IPS-15b (cell line): ENCODE measurements at regions not wholly inside any gene's neighbourhood (a gene's known extent, or its start where the extent isn't known, plus 50 kb on each side); places are given as distances from the start of the nearest gene placed in this dataset.

Experiments
- H3K27me3 ChIP-seq: one replicate; pipeline ENCODE4 v1.6.1; 2013; ENCODE audit warnings: low read length; ENCODE audit not compliant: control insufficient read depth, insufficient read depth
- H3K36me3 ChIP-seq: one replicate; pipeline ENCODE4 v1.6.1; 2013; ENCODE audit warnings: low read length; ENCODE audit not compliant: control insufficient read depth, insufficient read depth
- H3K4me1 ChIP-seq: one replicate; pipeline ENCODE4 v1.6.1; 2013; ENCODE audit warnings: mild to moderate bottlenecking, low read length; ENCODE audit not compliant: control insufficient read depth, insufficient read depth
- H3K4me3 ChIP-seq: one replicate; pipeline ENCODE4 v1.5.1; 2013; ENCODE audit warnings: low read depth, low read length
- H3K9ac ChIP-seq: one replicate; pipeline ENCODE4 v1.6.1; 2013; ENCODE audit warnings: low read depth, mild to moderate bottlenecking, low read length
- H3K9me3 ChIP-seq: one replicate; pipeline ENCODE4 v1.6.1; 2013; ENCODE audit warnings: mild to moderate bottlenecking, low read length; ENCODE audit not compliant: control insufficient read depth, insufficient read depth

- Histone ChIP-seq H3K9ac (no peak overlapping the region), H3K9me3 (no peaks in the 10 kb centered on the region), H3K36me3 (no peaks in the 10 kb centered on the region), H3K4me1 (no peaks in the 10 kb centered on the region), H3K4me3 (no peak overlapping the region), H3K27me3 (no peaks in the 10 kb centered on the region)
Measured at GRCh38 chr12:107475900-107476299, 209.7 kb upstream of the PWP1 start.

GRCh38 chr12:107477018-107477417 lies 208.6 kb upstream of the PWP1 start:
- Histone ChIP-seq H3K9ac (no peak overlapping the region), H3K4me3 (no peak overlapping the region), H3K4me1 (no peaks in the 10 kb centered on the region), H3K36me3 (no peaks in the 10 kb centered on the region), H3K27me3 (peaks cover 2% of the 10 kb centered on the region), H3K9me3 (no peaks in the 10 kb centered on the region)

GRCh38 chr12:107477947-107478610 lies 207.5 kb upstream of the PWP1 start:
- Histone ChIP-seq H3K4me3 (no peak overlapping the region), H3K36me3 (no peaks in the 10 kb centered on the region), H3K9me3 (no peaks in the 10 kb centered on the region), H3K27me3 (peaks cover 2% of the 10 kb centered on the region), H3K4me1 (no peaks in the 10 kb centered on the region), H3K9ac (no peak overlapping the region)

- peaks cover 2% of the 10 kb centered on the region for H3K27me3 ChIP-seq
- H3K9ac ChIP-seq = no peak overlapping the region
- no peaks in the 10 kb centered on the region for H3K4me1 ChIP-seq
- H3K4me3 ChIP-seq = no peak overlapping the region
- H3K36me3 ChIP-seq = no peaks in the 10 kb centered on the region
- no peaks in the 10 kb centered on the region for H3K9me3 ChIP-seq
Measured at GRCh38 chr12:107478881-107479280, 206.7 kb upstream of the PWP1 start.

GRCh38 chr12:107480836-107481608 lies 204.6 kb upstream of the PWP1 start:
- H3K4me3 ChIP-seq = no peak overlapping the region
- H3K9ac ChIP-seq = no peak overlapping the region

GRCh38 chr12:107484230-107484629 lies 201.4 kb upstream of the PWP1 start:
- Histone ChIP-seq H3K36me3 (no peaks in the 10 kb centered on the region), H3K9me3 (no peaks in the 10 kb centered on the region), H3K4me3 (no peak overlapping the region), H3K27me3 (peaks cover 2% of the 10 kb centered on the region), H3K9ac (no peak overlapping the region), H3K4me1 (no peaks in the 10 kb centered on the region)

More at GRCh38 chr12:107480836-107481608, 204.6 kb upstream of the PWP1 start:
- no peaks in the 10 kb centered on the region for H3K9me3 ChIP-seq
- no peaks in the 10 kb centered on the region for H3K36me3 ChIP-seq
- H3K27me3 ChIP-seq = peaks cover 2% of the 10 kb centered on the region
- H3K4me1 ChIP-seq = no peaks in the 10 kb centered on the region

- H3K9me3 ChIP-seq = no peaks in the 10 kb centered on the region
- H3K27me3 ChIP-seq = peaks cover 2% of the 10 kb centered on the region
- H3K4me3 ChIP-seq = no peak overlapping the region
- H3K36me3 ChIP-seq = no peaks in the 10 kb centered on the region
- H3K9ac ChIP-seq = no peak overlapping the region
- H3K4me1 ChIP-seq = no peaks in the 10 kb centered on the region
Measured at GRCh38 chr12:107484941-107485340, 200.7 kb upstream of the PWP1 start.

GRCh38 chr12:107485731-107486130 lies 199.9 kb upstream of the PWP1 start:
- Histone ChIP-seq H3K4me1 (no peaks in the 10 kb centered on the region), H3K9me3 (no peaks in the 10 kb centered on the region), H3K9ac (no peak overlapping the region), H3K27me3 (peaks cover 2% of the 10 kb centered on the region), H3K4me3 (no peak overlapping the region), H3K36me3 (no peaks in the 10 kb centered on the region)

GRCh38 chr12:107486140-107486892 lies 199.3 kb upstream of the PWP1 start:
- Histone ChIP-seq H3K9ac (no peak overlapping the region), H3K4me1 (no peaks in the 10 kb centered on the region), H3K36me3 (no peaks in the 10 kb centered on the region), H3K9me3 (no peaks in the 10 kb centered on the region), H3K4me3 (no peak overlapping the region), H3K27me3 (peaks cover 2% of the 10 kb centered on the region)

- Histone ChIP-seq H3K9ac (no peak overlapping the region), H3K4me1 (no peaks in the 10 kb centered on the region), H3K9me3 (no peaks in the 10 kb centered on the region), H3K4me3 (no peak overlapping the region), H3K27me3 (no peaks in the 10 kb centered on the region), H3K36me3 (no peaks in the 10 kb centered on the region)
Measured at GRCh38 chr12:107487011-107487680, 198.5 kb upstream of the PWP1 start.

- Histone ChIP-seq H3K27me3 (no peaks in the 10 kb centered on the region), H3K9ac (no peak overlapping the region), H3K4me3 (no peak overlapping the region), H3K4me1 (no peaks in the 10 kb centered on the region), H3K9me3 (no peaks in the 10 kb centered on the region), H3K36me3 (no peaks in the 10 kb centered on the region)
Measured at GRCh38 chr12:107488666-107489065, 196.9 kb upstream of the PWP1 start.
